ENCODE measurements at regions not wholly inside any gene's neighbourhood (a gene's known extent, or its start where the extent isn't known, plus 50 kb on each side); places are given as distances from the start of the nearest gene placed in this dataset.

GRCh38 chr12:67161322-67161918, 107.7 kb upstream of the CAND1 start:
- Mint-ChIP-seq H3K4me3 (no peak overlapping the region), H3K4me1 (no peaks in the 10 kb centered on the region), H3K36me3 (ENCODE audit: low read depth) (no peaks in the 10 kb centered on the region), H3K27me3 (peaks cover 4% of the 10 kb centered on the region), H3K27ac (no peak overlapping the region), H3K9me3 (no peaks in the 10 kb centered on the region)
- DNase-seq: peak; percentile 54
- CTCF ChIA-PET: interaction anchor here (0.5 to 1.3 kb wide), 3 partner anchors 12 to 779 kb away, joined by 3 to 6 read pairs (median 3); no protein-coding TSS in a partner anchor
- POLR2A ChIA-PET: no interaction called here

- no peak overlapping the region for H3K27ac Mint-ChIP-seq
- H3K36me3 Mint-ChIP-seq (ENCODE audit: low read depth): no peaks in the 10 kb centered on the region
- no peak for DNase-seq
- H3K4me3 Mint-ChIP-seq: no peak overlapping the region
- ChIA-PET CTCF (no interaction called here), POLR2A (no interaction called here)
- no peaks in the 10 kb centered on the region for H3K4me1 Mint-ChIP-seq
- H3K27me3 Mint-ChIP-seq: peaks cover 10% of the 10 kb centered on the region
- H3K9me3 Mint-ChIP-seq: no peaks in the 10 kb centered on the region
These were observed 95.9 kb upstream of the CAND1 start for GRCh38 chr12:67173258-67173657.

- H3K27ac Mint-ChIP-seq: no peak overlapping the region
- no peaks in the 10 kb centered on the region for H3K36me3 Mint-ChIP-seq (ENCODE audit: low read depth)
- no peaks in the 10 kb centered on the region for H3K4me1 Mint-ChIP-seq
- H3K4me3 Mint-ChIP-seq: no peak overlapping the region
- POLR2A ChIA-PET: no interaction called here
- CTCF ChIA-PET: no interaction called here
- peaks cover 10% of the 10 kb centered on the region for H3K27me3 Mint-ChIP-seq
- no peak for DNase-seq
- no peaks in the 10 kb centered on the region for H3K9me3 Mint-ChIP-seq
These were observed 86.6 kb upstream of the CAND1 start for GRCh38 chr12:67182551-67182950.

- H3K4me3 Mint-ChIP-seq: no peak overlapping the region
- no peaks in the 10 kb centered on the region for H3K4me1 Mint-ChIP-seq
- CTCF ChIA-PET: no interaction called here
- DNase-seq: peak; percentile 39
- no peaks in the 10 kb centered on the region for H3K36me3 Mint-ChIP-seq (ENCODE audit: low read depth)
- no peak overlapping the region for H3K27ac Mint-ChIP-seq
- POLR2A ChIA-PET: no interaction called here
- peaks cover 4% of the 10 kb centered on the region for H3K27me3 Mint-ChIP-seq
- no peaks in the 10 kb centered on the region for H3K9me3 Mint-ChIP-seq
These were observed 75.5 kb upstream of the CAND1 start for GRCh38 chr12:67193704-67194103.

GRCh38 chr12:67200386-67200785, 68.8 kb upstream of the CAND1 start:
- peaks cover 4% of the 10 kb centered on the region for H3K27me3 Mint-ChIP-seq
- ChIA-PET POLR2A (no interaction called here), CTCF (no interaction called here)
- H3K36me3 Mint-ChIP-seq (ENCODE audit: low read depth): no peaks in the 10 kb centered on the region
- H3K4me3 Mint-ChIP-seq: no peak overlapping the region
- peaks cover 4% of the 10 kb centered on the region for H3K4me1 Mint-ChIP-seq
- DNase-seq: no peak
- H3K27ac Mint-ChIP-seq: no peak overlapping the region
- no peaks in the 10 kb centered on the region for H3K9me3 Mint-ChIP-seq

GRCh38 chr12:67202011-67202677, 67.0 kb upstream of the CAND1 start:
- no peak for DNase-seq
- Mint-ChIP-seq H3K27ac (no peak overlapping the region), H3K36me3 (ENCODE audit: low read depth) (no peaks in the 10 kb centered on the region), H3K4me3 (no peak overlapping the region), H3K9me3 (no peaks in the 10 kb centered on the region), H3K27me3 (peaks cover 9% of the 10 kb centered on the region), H3K4me1 (peaks cover 4% of the 10 kb centered on the region)
- POLR2A ChIA-PET: no interaction called here
- CTCF ChIA-PET: no interaction called here

- POLR2A ChIA-PET: no interaction called here
- H3K36me3 Mint-ChIP-seq (ENCODE audit: low read depth): no peaks in the 10 kb centered on the region
- H3K4me3 Mint-ChIP-seq: no peak overlapping the region
- DNase-seq: no peak
- CTCF ChIA-PET: no interaction called here
- H3K27me3 Mint-ChIP-seq: peaks cover 8% of the 10 kb centered on the region
- no peak overlapping the region for H3K27ac Mint-ChIP-seq
- no peaks in the 10 kb centered on the region for H3K9me3 Mint-ChIP-seq
- peaks cover 4% of the 10 kb centered on the region for H3K4me1 Mint-ChIP-seq
These were observed 66.5 kb upstream of the CAND1 start for GRCh38 chr12:67202678-67203012.

- Mint-ChIP-seq H3K4me1 (no peaks in the 10 kb centered on the region), H3K9me3 (no peaks in the 10 kb centered on the region), H3K36me3 (ENCODE audit: low read depth) (no peaks in the 10 kb centered on the region), H3K27me3 (peaks cover 18% of the 10 kb centered on the region), H3K4me3 (no peak overlapping the region), H3K27ac (no peak overlapping the region)
- DNase-seq: no peak
- ChIA-PET CTCF (no interaction called here), POLR2A (no interaction called here)
These were observed 60.7 kb upstream of the CAND1 start for GRCh38 chr12:67208281-67209067.

GRCh38 chr12:67211029-67211428, 58.1 kb upstream of the CAND1 start:
- Mint-ChIP-seq H3K9me3 (no peaks in the 10 kb centered on the region), H3K36me3 (ENCODE audit: low read depth) (no peaks in the 10 kb centered on the region), H3K4me1 (no peaks in the 10 kb centered on the region), H3K27me3 (peaks cover 15% of the 10 kb centered on the region), H3K4me3 (no peak overlapping the region), H3K27ac (no peak overlapping the region)
- no peak for DNase-seq
- CTCF ChIA-PET: interaction anchor here (0.6 kb wide), 1 partner anchor 346 kb away, joined by 5 read pairs; no protein-coding TSS in a partner anchor
- POLR2A ChIA-PET: no interaction called here

- H3K27me3 Mint-ChIP-seq: peaks cover 15% of the 10 kb centered on the region
- CTCF ChIA-PET: no interaction called here
- H3K4me1 Mint-ChIP-seq: no peaks in the 10 kb centered on the region
- H3K9me3 Mint-ChIP-seq: no peaks in the 10 kb centered on the region
- H3K4me3 Mint-ChIP-seq: no peak overlapping the region
- POLR2A ChIA-PET: no interaction called here
- no peak overlapping the region for H3K27ac Mint-ChIP-seq
- no peak for DNase-seq
- H3K36me3 Mint-ChIP-seq (ENCODE audit: low read depth): no peaks in the 10 kb centered on the region
These were observed 57.7 kb upstream of the CAND1 start for GRCh38 chr12:67211494-67211893.

GRCh38 chr12:67217647-67218046, 51.5 kb upstream of the CAND1 start:
- CTCF ChIA-PET: no interaction called here
- POLR2A ChIA-PET: no interaction called here
- Mint-ChIP-seq H3K36me3 (ENCODE audit: low read depth) (no peaks in the 10 kb centered on the region), H3K27me3 (peaks cover 5% of the 10 kb centered on the region), H3K4me1 (no peaks in the 10 kb centered on the region), H3K27ac (no peak overlapping the region), H3K4me3 (no peak overlapping the region), H3K9me3 (no peaks in the 10 kb centered on the region)
- no peak for DNase-seq

All from activated CD4-positive, alpha-beta T cell treated with anti-CD3 and anti-CD28 coated beads, Interleukin-2, amount 10 ng/mL, durations not matched to agents 7 days and 5 days (primary cell).